SU-DHL-6 (cell line): ENCODE measurements at regions not wholly inside any gene's neighbourhood (a gene's known extent, or its start where the extent isn't known, plus 50 kb on each side); places are given as distances from the start of the nearest gene placed in this dataset.

ENCODE experiments used
- EZH2phosphoT487 ChIP-seq: fragments of 200-600 bp; sonication (generic), shearing (Covaris generic); conservative IDR thresholded peaks from 2 replicates; pipeline ENCODE4 v1.6.1; 2018; ENCODE audit warnings: mild to moderate bottlenecking, antibody characterized with exemption, low read length, moderate library complexity, mixed read lengths
- TF ChIP-seq, protein P1 (sequence below): fragments of 200-600 bp; sonication (generic); IDR thresholded peaks from one replicate; pipeline ENCODE4 v1.5.1; 2017; ENCODE audit warnings: antibody characterized with exemption, mild to moderate bottlenecking, low read length, moderate library complexity; ENCODE audit not compliant: insufficient read depth, poor library complexity, severe bottlenecking

DNA sequence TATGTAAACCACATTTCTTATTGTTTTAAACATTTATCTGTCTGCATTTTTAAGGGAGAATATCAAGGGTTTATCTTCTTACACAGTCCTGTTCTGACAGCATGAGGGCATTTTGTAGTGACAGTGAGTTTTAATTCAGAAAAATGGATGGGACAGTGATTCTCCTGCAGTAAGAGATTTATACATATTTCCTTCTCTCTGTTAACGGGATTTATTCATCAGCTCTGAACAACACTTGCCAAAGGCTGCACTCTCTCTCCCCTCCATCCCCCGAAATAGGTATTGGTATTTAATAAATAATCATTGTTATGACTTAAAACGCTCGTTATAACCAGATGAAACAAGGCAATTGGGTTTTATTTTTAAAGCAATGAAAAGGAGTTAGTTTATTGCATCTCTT, 410.9 kb downstream of the STIM2 start:
- TF ChIP-seq, protein P1, sequence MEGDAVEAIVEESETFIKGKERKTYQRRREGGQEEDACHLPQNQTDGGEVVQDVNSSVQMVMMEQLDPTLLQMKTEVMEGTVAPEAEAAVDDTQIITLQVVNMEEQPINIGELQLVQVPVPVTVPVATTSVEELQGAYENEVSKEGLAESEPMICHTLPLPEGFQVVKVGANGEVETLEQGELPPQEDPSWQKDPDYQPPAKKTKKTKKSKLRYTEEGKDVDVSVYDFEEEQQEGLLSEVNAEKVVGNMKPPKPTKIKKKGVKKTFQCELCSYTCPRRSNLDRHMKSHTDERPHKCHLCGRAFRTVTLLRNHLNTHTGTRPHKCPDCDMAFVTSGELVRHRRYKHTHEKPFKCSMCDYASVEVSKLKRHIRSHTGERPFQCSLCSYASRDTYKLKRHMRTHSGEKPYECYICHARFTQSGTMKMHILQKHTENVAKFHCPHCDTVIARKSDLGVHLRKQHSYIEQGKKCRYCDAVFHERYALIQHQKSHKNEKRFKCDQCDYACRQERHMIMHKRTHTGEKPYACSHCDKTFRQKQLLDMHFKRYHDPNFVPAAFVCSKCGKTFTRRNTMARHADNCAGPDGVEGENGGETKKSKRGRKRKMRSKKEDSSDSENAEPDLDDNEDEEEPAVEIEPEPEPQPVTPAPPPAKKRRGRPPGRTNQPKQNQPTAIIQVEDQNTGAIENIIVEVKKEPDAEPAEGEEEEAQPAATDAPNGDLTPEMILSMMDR: no peak
- TF ChIP-seq EZH2phosphoT487: no peak
